ENCODE measurements at regions not wholly inside any gene's neighbourhood (a gene's known extent, or its start where the extent isn't known, plus 50 kb on each side); places are given as distances from the start of the nearest gene placed in this dataset.

DNA sequence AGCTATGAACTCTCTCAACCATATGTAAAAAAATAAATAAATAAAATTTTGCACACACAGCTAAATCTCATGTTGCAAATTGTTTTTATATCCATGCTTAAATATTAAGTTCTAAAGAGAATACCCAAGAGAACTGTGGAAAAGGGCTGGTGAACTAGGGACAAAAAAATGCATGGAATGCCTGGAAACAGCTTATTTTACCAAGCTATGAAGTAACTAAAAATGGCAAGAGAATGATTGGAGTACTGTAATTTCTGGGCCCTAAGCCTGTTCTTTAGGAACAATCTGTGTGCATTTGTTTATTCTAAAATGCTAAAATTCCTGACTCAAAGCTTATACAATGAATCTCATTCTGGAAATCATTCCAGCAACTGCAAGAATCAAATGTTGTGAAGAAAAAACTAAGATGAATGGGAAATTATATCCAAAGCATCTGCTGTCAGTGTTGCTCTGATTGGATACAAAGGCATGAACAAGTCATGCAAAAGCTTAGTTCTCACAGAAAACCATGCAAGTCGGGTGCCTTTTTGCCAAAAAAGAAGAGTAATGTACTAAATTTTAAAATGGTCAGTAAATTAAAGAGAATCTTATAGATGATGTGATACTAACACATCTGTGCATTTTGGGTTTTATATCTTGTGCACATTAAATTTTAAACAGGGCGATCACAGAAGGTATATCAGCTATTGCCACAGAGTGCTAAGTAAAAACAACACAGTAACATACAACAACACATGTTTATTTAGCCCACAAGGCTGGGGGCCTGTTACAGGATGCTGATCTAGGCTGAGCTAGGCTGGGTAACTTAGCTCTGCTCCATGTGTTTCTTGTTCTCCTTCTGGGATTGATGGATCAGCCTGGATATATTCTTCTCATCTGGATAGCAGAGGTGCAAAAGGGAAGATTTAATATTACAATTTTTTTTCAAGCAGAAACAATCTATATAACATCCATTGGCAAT, 453.5 kb upstream of the SEMA3A start:
- no peak for DNase-seq (ENCODE audit: low spot score)
- TF ChIP-seq EZH2phosphoT487 (IDR thresholded peaks at IDR 0.05; ENCODE audit: borderline replicate concordance, low read depth, low read length), result no peak
- TF ChIP-seq, protein P1, sequence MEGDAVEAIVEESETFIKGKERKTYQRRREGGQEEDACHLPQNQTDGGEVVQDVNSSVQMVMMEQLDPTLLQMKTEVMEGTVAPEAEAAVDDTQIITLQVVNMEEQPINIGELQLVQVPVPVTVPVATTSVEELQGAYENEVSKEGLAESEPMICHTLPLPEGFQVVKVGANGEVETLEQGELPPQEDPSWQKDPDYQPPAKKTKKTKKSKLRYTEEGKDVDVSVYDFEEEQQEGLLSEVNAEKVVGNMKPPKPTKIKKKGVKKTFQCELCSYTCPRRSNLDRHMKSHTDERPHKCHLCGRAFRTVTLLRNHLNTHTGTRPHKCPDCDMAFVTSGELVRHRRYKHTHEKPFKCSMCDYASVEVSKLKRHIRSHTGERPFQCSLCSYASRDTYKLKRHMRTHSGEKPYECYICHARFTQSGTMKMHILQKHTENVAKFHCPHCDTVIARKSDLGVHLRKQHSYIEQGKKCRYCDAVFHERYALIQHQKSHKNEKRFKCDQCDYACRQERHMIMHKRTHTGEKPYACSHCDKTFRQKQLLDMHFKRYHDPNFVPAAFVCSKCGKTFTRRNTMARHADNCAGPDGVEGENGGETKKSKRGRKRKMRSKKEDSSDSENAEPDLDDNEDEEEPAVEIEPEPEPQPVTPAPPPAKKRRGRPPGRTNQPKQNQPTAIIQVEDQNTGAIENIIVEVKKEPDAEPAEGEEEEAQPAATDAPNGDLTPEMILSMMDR (conservative IDR thresholded peaks at IDR 0.05; ENCODE audit: low read length), result no peak
- Histone ChIP-seq H2AFZ (ENCODE audit: low read length) (no peak overlapping the region), H4K20me1 (ENCODE audit: insufficient read depth, low read length) (no peaks in the 10 kb centered on the region), H3K4me3 (ENCODE audit: low read depth, low read length, poor library complexity, severe bottlenecking) (no peak overlapping the region), H3K27ac (ENCODE audit: low read depth, low read length, poor library complexity, severe bottlenecking) (no peak overlapping the region), H3K36me3 (ENCODE audit: insufficient read depth, low read length) (no peaks in the 10 kb centered on the region), H3K4me1 (ENCODE audit: insufficient read depth, low read length, poor library complexity, severe bottlenecking) (no peaks in the 10 kb centered on the region), H3K4me2 (ENCODE audit: low read length) (no peak overlapping the region), H3K79me2 (ENCODE audit: insufficient read depth, low read depth, low read length) (no peaks in the 10 kb centered on the region), H3K9me2 (ENCODE audit: insufficient read depth, low read length) (no peaks in the 10 kb centered on the region), H3K9me3 (ENCODE audit: low read length) (no peaks in the 10 kb centered on the region)
- intact Hi-C loops (cut with micrococcal nuclease; ENCODE audit: unreplicated experiment), result no loop called here
- ChIA-PET CTCF (ENCODE audit: unreplicated experiment) (no interaction called here), POLR2A (interaction anchor here (0.5 to 2.4 kb wide), 7 partner anchors 11 to 817 kb away, joined by 3 to 6 read pairs (median 3); no protein-coding TSS in a partner anchor)
- no TSS peak for BruUV-seq (replicated peaks)

DNA sequence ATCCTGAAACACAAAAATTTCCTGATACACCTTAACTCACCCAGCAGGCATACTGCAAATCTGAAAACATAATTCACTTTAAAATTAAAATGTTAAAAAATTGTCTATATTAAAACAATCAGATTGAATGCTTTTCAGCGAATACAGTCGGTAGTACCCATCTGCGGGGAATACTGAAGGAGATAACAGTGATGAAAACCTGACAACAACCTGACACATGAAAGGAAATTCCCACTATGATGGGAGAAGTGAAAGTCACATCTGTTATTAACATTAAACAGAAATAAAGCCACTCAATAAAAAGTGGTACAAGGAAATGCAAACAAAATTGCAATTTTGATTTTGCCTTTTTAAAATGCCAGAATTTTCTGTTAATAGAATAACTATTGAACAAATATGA, 448.0 kb upstream of the SEMA3A start:
- CTCF ChIA-PET (ENCODE audit: unreplicated experiment), result no interaction called here
- H3K9me3 ChIP-seq (ENCODE audit: low read length), result no peaks in the 10 kb centered on the region
- no peak overlapping the region for H3K27ac ChIP-seq (ENCODE audit: low read depth, low read length, poor library complexity, severe bottlenecking)
- BruUV-seq (replicated peaks), result no TSS peak
- no peaks in the 10 kb centered on the region for H3K4me1 ChIP-seq (ENCODE audit: insufficient read depth, low read length, poor library complexity, severe bottlenecking)
- no peaks in the 10 kb centered on the region for H3K79me2 ChIP-seq (ENCODE audit: insufficient read depth, low read depth, low read length)
- DNase-seq (ENCODE audit: low spot score), result no peak
- H4K20me1 ChIP-seq (ENCODE audit: insufficient read depth, low read length), result no peaks in the 10 kb centered on the region
- TF ChIP-seq EZH2phosphoT487 (IDR thresholded peaks at IDR 0.05; ENCODE audit: borderline replicate concordance, low read depth, low read length), result no peak
- TF ChIP-seq, protein P1 (conservative IDR thresholded peaks at IDR 0.05; ENCODE audit: low read length), result no peak
- H3K9me2 ChIP-seq (ENCODE audit: insufficient read depth, low read length), result no peaks in the 10 kb centered on the region
- no peaks in the 10 kb centered on the region for H3K36me3 ChIP-seq (ENCODE audit: insufficient read depth, low read length)
- no peak overlapping the region for H3K4me3 ChIP-seq (ENCODE audit: low read depth, low read length, poor library complexity, severe bottlenecking)
- intact Hi-C loops (cut with micrococcal nuclease; ENCODE audit: unreplicated experiment), result no loop called here
- H3K4me2 ChIP-seq (ENCODE audit: low read length), result no peak overlapping the region
- POLR2A ChIA-PET, result no interaction called here
- H2AFZ ChIP-seq (ENCODE audit: low read length), result no peak overlapping the region

DNA sequence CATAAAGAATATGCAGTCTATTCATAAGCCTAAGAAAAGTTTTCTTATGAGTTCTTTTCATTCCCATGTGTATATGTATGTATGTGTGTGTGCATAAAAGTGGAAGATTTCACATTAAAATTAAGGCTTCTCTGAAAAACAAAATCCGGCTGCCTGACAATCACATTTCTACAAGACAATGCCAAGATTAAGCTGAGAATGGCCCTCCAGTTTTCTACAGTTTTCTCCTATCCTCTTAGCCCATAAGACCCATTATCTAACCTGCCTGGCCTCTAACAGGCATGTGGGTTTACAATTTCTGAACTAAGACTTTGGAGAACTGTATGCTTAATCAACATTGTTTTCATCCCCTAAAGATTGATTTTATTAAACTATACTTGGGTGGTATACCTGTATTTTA, 446.0 kb upstream of the SEMA3A start:
- H3K4me2 ChIP-seq (ENCODE audit: low read length), result no peak overlapping the region
- ChIA-PET CTCF (ENCODE audit: unreplicated experiment) (no interaction called here), POLR2A (no interaction called here)
- H3K9me3 ChIP-seq (ENCODE audit: low read length), result no peaks in the 10 kb centered on the region
- H3K9me2 ChIP-seq (ENCODE audit: insufficient read depth, low read length), result no peaks in the 10 kb centered on the region
- no peak for DNase-seq (ENCODE audit: low spot score)
- H3K36me3 ChIP-seq (ENCODE audit: insufficient read depth, low read length), result no peaks in the 10 kb centered on the region
- no peaks in the 10 kb centered on the region for H4K20me1 ChIP-seq (ENCODE audit: insufficient read depth, low read length)
- H2AFZ ChIP-seq (ENCODE audit: low read length), result no peak overlapping the region
- no peaks in the 10 kb centered on the region for H3K4me1 ChIP-seq (ENCODE audit: insufficient read depth, low read length, poor library complexity, severe bottlenecking)
- no peaks in the 10 kb centered on the region for H3K79me2 ChIP-seq (ENCODE audit: insufficient read depth, low read depth, low read length)
- no peak overlapping the region for H3K27ac ChIP-seq (ENCODE audit: low read depth, low read length, poor library complexity, severe bottlenecking)
- BruUV-seq (replicated peaks), result no TSS peak
- no peak overlapping the region for H3K4me3 ChIP-seq (ENCODE audit: low read depth, low read length, poor library complexity, severe bottlenecking)
- intact Hi-C loops (cut with micrococcal nuclease; ENCODE audit: unreplicated experiment), result no loop called here
- TF ChIP-seq EZH2phosphoT487 (IDR thresholded peaks at IDR 0.05; ENCODE audit: borderline replicate concordance, low read depth, low read length), result no peak
- TF ChIP-seq, protein P1 (conservative IDR thresholded peaks at IDR 0.05; ENCODE audit: low read length), result no peak
